HepG2 (cell line): ENCODE measurements at regions not wholly inside any gene's neighbourhood (a gene's known extent, or its start where the extent isn't known, plus 50 kb on each side); places are given as distances from the start of the nearest gene placed in this dataset.

Experiments
- ATAC-seq: fragments of 200-7000 bp; cut with Tn5 transposase; 3 replicates; pipeline ENCODE4 v1.9.1; 2020; ENCODE audit warnings: mild to moderate bottlenecking, moderate library complexity
- BruUV-seq: library from RNA; stranded (reverse); fragments of 400-500 nt; replicated peaks from 2 replicates; lab custom pipeline; 2021; lab: Mats Ljungman, UMichigan
- CTCF ChIA-PET: fragments of 300-600 bp; formaldehyde crosslinking; extraction: SDS; loops from one replicate; lab custom pipeline; 2021; ENCODE audit warnings: low total read pairs, inconsistent platforms, low intra/inter-chr PET ratio; lab: Yijun Ruan, JAX
- POLR2A ChIA-PET: fragments of 350-600 bp; sonication (Branson Sonifier 250); formaldehyde crosslinking; loops from one replicate; lab custom pipeline; 2020; ENCODE audit warnings: antibody characterized with exemption, inconsistent platforms; lab: Yijun Ruan, JAX
- DNase-seq: peaks from one replicate; pipeline ENCODE4 v3.0.0-alpha.2; 2015; ENCODE audit warnings: low spot score
- FAIRE-seq: peaks from 3 replicates; lab custom pipeline; 2011; peaks lifted over from hg19 to GRCh38; lab: Jason Lieb, UNC
- H2AFZ ChIP-seq: one replicate; pipeline ENCODE4 v1.6.1; 2011; ENCODE audit warnings: low read length, inconsistent platforms
- H3K27ac ChIP-seq: fragments of 300-600 bp; 3 replicates; pipeline ENCODE4 v1.8.0; 2011; ENCODE audit warnings: mixed run types, mild to moderate bottlenecking, mixed read lengths, low read length, inconsistent platforms; ENCODE audit not compliant: insufficient read depth; ENCODE audit errors: extremely low read length
- H3K27me3 ChIP-seq, 2 experiments: fragments of 200-600 bp in 1 of 2; 2 replicates in 1 of 2; 3 replicates in 1 of 2; pipeline versions ENCODE4 v1.6.0 to v1.8.0; 2011; ENCODE audit warnings: low read length in 2 of 2, mild to moderate bottlenecking in 2 of 2, moderate library complexity in 2 of 2, inconsistent platforms in 1 of 2; ENCODE audit not compliant: insufficient read depth in 2 of 2, control insufficient read depth in 1 of 2
- H3K36me3 ChIP-seq, 2 experiments: fragments of 200-600 bp in 1 of 2; replicated peaks in 1 of 2; 2 replicates in 1 of 2; 3 replicates in 1 of 2; pipeline versions ENCODE4 v1.5.1 to v1.8.0; 2011; ENCODE audit warnings: low read length in 2 of 2, inconsistent platforms in 1 of 2; ENCODE audit not compliant: insufficient read depth in 2 of 2, control insufficient read depth in 1 of 2
- H3K4me1 ChIP-seq: 2 replicates; pipeline ENCODE4 v1.5.1; 2012; ENCODE audit warnings: low read length, inconsistent platforms; ENCODE audit not compliant: insufficient read depth
- H3K4me2 ChIP-seq: 2 replicates; pipeline ENCODE4 v1.6.0; 2011; ENCODE audit warnings: low read depth, low read length, inconsistent platforms
- H3K4me3 ChIP-seq, 3 experiments: fragments of 200-600 bp in 1 of 3; sonication (generic), shearing (Covaris generic) in 1 of 3; replicated peaks in 1 of 3; 2 replicates each; pipeline ENCODE4 v1.5.1; 2011 to 2016; ENCODE audit warnings: low read length in 3 of 3, inconsistent platforms in 2 of 3, low read depth in 2 of 3, mild to moderate bottlenecking in 2 of 3, control low read depth in 1 of 3, mixed read lengths in 1 of 3; ENCODE audit not compliant: insufficient read depth in 1 of 3
- H3K79me2 ChIP-seq: one replicate; pipeline ENCODE4 v1.6.1; 2011; ENCODE audit warnings: low read length, inconsistent platforms; ENCODE audit not compliant: insufficient read depth
- H3K9ac ChIP-seq: 2 replicates; pipeline ENCODE4 v1.6.0; 2011; ENCODE audit warnings: mild to moderate bottlenecking, low read depth, low read length, inconsistent platforms; ENCODE audit not compliant: insufficient read depth
- H3K9me3 ChIP-seq: 2 replicates; pipeline ENCODE4 v1.5.1; 2012; ENCODE audit warnings: mild to moderate bottlenecking, low read length
- H4K20me1 ChIP-seq: 2 replicates; pipeline ENCODE4 v1.6.0; 2011; ENCODE audit warnings: inconsistent platforms, mild to moderate bottlenecking, low read length, moderate library complexity; ENCODE audit not compliant: insufficient read depth
- HMG20A ChIP-seq: IDR thresholded peaks from 2 replicates; pipeline ENCODE4 v1.6.1; 2016; ENCODE audit warnings: borderline replicate concordance
- NCOA1 ChIP-seq: sonication (generic); formaldehyde crosslinking; IDR thresholded peaks from 2 replicates; pipeline ENCODE4 v1.9.0; 2021; ENCODE audit warnings: missing genetic modification reagents
- ZMAT5 ChIP-seq: sonication (generic); formaldehyde crosslinking; IDR thresholded peaks from 2 replicates; pipeline ENCODE4 v1.5.0; 2020; ENCODE audit warnings: mild to moderate bottlenecking, low read depth, missing genetic modification reagents, borderline replicate concordance
- ZMYM3 ChIP-seq: sonication (generic); formaldehyde crosslinking; IDR thresholded peaks from 2 replicates; pipeline ENCODE4 v1.5.1; 2020; ENCODE audit warnings: mild to moderate bottlenecking, missing genetic modification reagents
- ZNF768 ChIP-seq: sonication (generic); formaldehyde crosslinking; IDR thresholded peaks from 2 replicates; pipeline ENCODE4 v1.4.0; 2020; ENCODE audit warnings: missing genetic modification reagents
- ZSCAN29 ChIP-seq: sonication (generic); formaldehyde crosslinking; conservative IDR thresholded peaks from 2 replicates; pipeline ENCODE4 v1.4.0; 2020; ENCODE audit warnings: mild to moderate bottlenecking, missing genetic modification reagents
- WGBS: methylation state at CpG from one replicate; pipeline ENCODE4 v1.1.6; 2017; ENCODE audit warnings: low lambda C conversion rate; 5-methylcytosine and 5-hydroxymethylcytosine counted together
- in situ Hi-C: cut with HindIII; loops from 2 replicates; pipeline ENCODE4 v1.10.0; 2017; ENCODE audit warnings: low pct_unique_long_range_greater_than_20kb; ENCODE audit not compliant: extremely low pct_ligation_motif_present
- intact Hi-C: fragments of 100-400 bp; cut with micrococcal nuclease; formaldehyde crosslinking; loops from one replicate; pipeline ENCODE4 v1.10.0; 2022; ENCODE audit not compliant: unreplicated experiment
- TF ChIP-seq, protein P1 (sequence below): IDR thresholded peaks from 2 replicates; pipeline ENCODE4 v1.6.1; 2016; ENCODE audit warnings: low read depth
- TF ChIP-seq, protein P2 (sequence below): sonication (generic); formaldehyde crosslinking; IDR thresholded peaks from 2 replicates; pipeline ENCODE4 v1.8.0; 2022; ENCODE audit warnings: mild to moderate bottlenecking, missing genetic modification reagents, moderate library complexity

- TF ChIP-seq, protein P1, sequence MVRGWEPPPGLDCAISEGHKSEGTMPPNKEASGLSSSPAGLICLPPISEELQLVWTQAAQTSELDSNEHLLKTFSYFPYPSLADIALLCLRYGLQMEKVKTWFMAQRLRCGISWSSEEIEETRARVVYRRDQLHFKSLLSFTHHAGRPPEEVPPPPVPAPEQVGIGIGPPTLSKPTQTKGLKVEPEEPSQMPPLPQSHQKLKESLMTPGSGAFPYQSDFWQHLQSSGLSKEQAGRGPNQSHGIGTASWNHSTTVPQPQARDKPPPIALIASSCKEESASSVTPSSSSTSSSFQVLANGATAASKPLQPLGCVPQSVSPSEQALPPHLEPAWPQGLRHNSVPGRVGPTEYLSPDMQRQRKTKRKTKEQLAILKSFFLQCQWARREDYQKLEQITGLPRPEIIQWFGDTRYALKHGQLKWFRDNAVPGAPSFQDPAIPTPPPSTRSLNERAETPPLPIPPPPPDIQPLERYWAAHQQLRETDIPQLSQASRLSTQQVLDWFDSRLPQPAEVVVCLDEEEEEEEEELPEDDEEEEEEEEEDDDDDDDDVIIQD (CRISPR knock-in tag), result no peak
- TF ChIP-seq ZSCAN29 (CRISPR knock-in tag) (no peak), NCOA1 (no peak)
Observed at GRCh38 chr3:67723863-67724262, 69.5 kb upstream of the SUCLG2 start (continued).

- intact Hi-C loops (no loop called here), in situ Hi-C loops (no loop called here)
- Histone ChIP-seq H2AFZ (no peak overlapping the region), H3K79me2 (no peaks in the 10 kb centered on the region), H3K9me3 (no peaks in the 10 kb centered on the region), H3K36me3 (no peaks in the 10 kb centered on the region), H3K4me2 (no peak overlapping the region), H3K27ac (no peak overlapping the region), H3K4me1 (no peaks in the 10 kb centered on the region), H3K27me3 (no peaks in the 10 kb centered on the region), H3K4me3 (no peak overlapping the region), H4K20me1 (no peaks in the 10 kb centered on the region), H3K9ac (no peak overlapping the region)
- CTCF ChIA-PET, result no interaction called here
- FAIRE-seq (no peak), DNase-seq (no peak), ATAC-seq (no peak)
- POLR2A ChIA-PET, result no interaction called here
- BruUV-seq, result no TSS peak
- no peak for TF ChIP-seq ZMYM3 (CRISPR knock-in tag)
- TF ChIP-seq ZNF768 (CRISPR knock-in tag), result no peak
- TF ChIP-seq, protein P2, sequence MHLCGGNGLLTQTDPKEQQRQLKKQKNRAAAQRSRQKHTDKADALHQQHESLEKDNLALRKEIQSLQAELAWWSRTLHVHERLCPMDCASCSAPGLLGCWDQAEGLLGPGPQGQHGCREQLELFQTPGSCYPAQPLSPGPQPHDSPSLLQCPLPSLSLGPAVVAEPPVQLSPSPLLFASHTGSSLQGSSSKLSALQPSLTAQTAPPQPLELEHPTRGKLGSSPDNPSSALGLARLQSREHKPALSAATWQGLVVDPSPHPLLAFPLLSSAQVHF, result no peak
- no peak for TF ChIP-seq HMG20A (CRISPR knock-in tag)
- TF ChIP-seq ZMAT5, result no peak
- 91% methylated on average over 3 of the region's 3 CpGs for WGBS
Observed at GRCh38 chr3:67719333-67719732, 64.9 kb upstream of the SUCLG2 start.
